WTC11 (cell line): ENCODE measurements at regions not wholly inside any gene's neighbourhood (a gene's known extent, or its start where the extent isn't known, plus 50 kb on each side); places are given as distances from the start of the nearest gene placed in this dataset.
"Not testable (repeated sequence)": the region's sequence is repeated elsewhere in the genome, so short reads cannot be mapped to it uniquely, and the experiment has no call there.

ENCODE experiments used
- ATAC-seq: fragments of 200-7000 bp; cut with Tn5 transposase; 2 replicates; pipeline ENCODE4 v1.10.0; 2021; ENCODE audit warnings: mild to moderate bottlenecking, moderate library complexity
- CTCF ChIA-PET: fragments of 300-600 bp; sonication (Branson Sonifier 250); formaldehyde crosslinking; loops from one replicate; lab custom pipeline; 2021; ENCODE audit warnings: antibody characterized with exemption; lab: Charles Lee
- POLR2A ChIA-PET: fragments of 350-600 bp; sonication (Branson Sonifier 250); formaldehyde crosslinking; loops from one replicate; lab custom pipeline; 2021; ENCODE audit warnings: antibody characterized with exemption; lab: Charles Lee
- DNase-seq: peaks from one replicate; pipeline ENCODE4 v3.0.0; 2021; ENCODE audit warnings: low spot score
- H3K27ac Mint-ChIP-seq: 2 replicates; pipeline ENCODE4 v1.8.0; 2021; ENCODE audit warnings: mixed read lengths
- H3K27me3 Mint-ChIP-seq: 2 replicates; pipeline ENCODE4 v1.8.0; 2021; ENCODE audit warnings: low read depth, mild to moderate bottlenecking, moderate library complexity, mixed read lengths
- H3K36me3 Mint-ChIP-seq: 2 replicates; pipeline ENCODE4 v1.8.0; 2021; ENCODE audit warnings: mixed read lengths
- H3K4me1 Mint-ChIP-seq: 2 replicates; pipeline ENCODE4 v1.8.0; 2022; ENCODE audit warnings: mixed read lengths
- H3K4me3 Mint-ChIP-seq: 2 replicates; pipeline ENCODE4 v1.8.0; 2021; ENCODE audit warnings: mild to moderate bottlenecking, moderate library complexity, mixed read lengths
- H3K9me3 Mint-ChIP-seq: 2 replicates; pipeline ENCODE4 v1.8.0; 2021; ENCODE audit warnings: mixed read lengths
- AFF4 ChIP-seq: sonication (generic); formaldehyde crosslinking; IDR thresholded peaks from 2 replicates; pipeline ENCODE4 v1.8.1; 2023; ENCODE audit warnings: mild to moderate bottlenecking, missing genetic modification reagents, borderline replicate concordance
- CBFB ChIP-seq: sonication (generic); formaldehyde crosslinking; IDR thresholded peaks from 2 replicates; pipeline ENCODE4 v1.8.1; 2022; ENCODE audit warnings: mild to moderate bottlenecking, low read depth, missing genetic modification reagents
- CDX4 ChIP-seq: fragments of 250-450 bp; sonication (Bioruptor Pico); IDR thresholded peaks from 2 replicates; pipeline ENCODE4 v1.9.0; 2021; ENCODE audit warnings: moderate library complexity, mild to moderate bottlenecking, inconsistent platforms, borderline replicate concordance
- E2F4 ChIP-seq: sonication (generic); formaldehyde crosslinking; IDR thresholded peaks from 2 replicates; pipeline ENCODE4 v1.8.1; 2022; ENCODE audit warnings: low read depth, mild to moderate bottlenecking, moderate library complexity, missing genetic modification reagents, borderline replicate concordance
- ETV6 ChIP-seq: sonication (generic); formaldehyde crosslinking; IDR thresholded peaks from 2 replicates; pipeline ENCODE4 v1.8.1; 2022; ENCODE audit warnings: mild to moderate bottlenecking, missing genetic modification reagents
- GRHL2 ChIP-seq: fragments of 250-450 bp; sonication (Bioruptor Pico); IDR thresholded peaks from 2 replicates; pipeline ENCODE4 v1.8.0; 2022; ENCODE audit warnings: mild to moderate bottlenecking, moderate library complexity; ENCODE audit not compliant: insufficient replicate concordance, severe bottlenecking
- NFE2L1 ChIP-seq: sonication (generic); formaldehyde crosslinking; IDR thresholded peaks from 2 replicates; pipeline ENCODE4 v1.8.1; 2023; ENCODE audit warnings: missing genetic modification reagents
- PREB ChIP-seq: sonication (generic); formaldehyde crosslinking; IDR thresholded peaks from 2 replicates; pipeline ENCODE4 v1.8.1; 2022; ENCODE audit warnings: mild to moderate bottlenecking, missing genetic modification reagents, moderate library complexity, borderline replicate concordance
- USF2 ChIP-seq: sonication (generic); formaldehyde crosslinking; IDR thresholded peaks from 2 replicates; pipeline ENCODE4 v1.8.1; 2023; ENCODE audit warnings: mild to moderate bottlenecking, missing genetic modification reagents, moderate library complexity
- ZNF263 ChIP-seq: sonication (generic); formaldehyde crosslinking; IDR thresholded peaks from 2 replicates; pipeline ENCODE4 v1.8.1; 2022; ENCODE audit warnings: low read depth, mild to moderate bottlenecking, moderate library complexity, missing genetic modification reagents
- ZNF396 ChIP-seq: fragments of 250-450 bp; sonication (Bioruptor Pico); IDR thresholded peaks from 2 replicates; pipeline ENCODE4 v1.8.0; 2021; ENCODE audit warnings: mild to moderate bottlenecking, moderate library complexity, borderline replicate concordance

GRCh38 chr11:82507288-82507687 lies 226.4 kb downstream of the FAM181B start:
- Mint-ChIP-seq H3K27me3 (no peaks in the 10 kb centered on the region), H3K27ac (no peak overlapping the region), H3K4me3 (no peak overlapping the region), H3K36me3 (no peaks in the 10 kb centered on the region), H3K4me1 (peaks cover 11% of the 10 kb centered on the region), H3K9me3 (no peaks in the 10 kb centered on the region)
- no peak for DNase-seq
- ChIA-PET POLR2A (no interaction called here), CTCF (no interaction called here)
- no peak for ATAC-seq
- TF ChIP-seq ETV6 (CRISPR knock-in tag) (no peak), PREB (no peak), AFF4 (CRISPR knock-in tag) (no peak), CDX4 (CRISPR knock-in tag) (no peak), CBFB (CRISPR knock-in tag) (no peak), ZNF263 (CRISPR knock-in tag) (no peak), USF2 (CRISPR knock-in tag) (no peak), ZNF396 (CRISPR knock-in tag) (no peak), E2F4 (CRISPR knock-in tag) (no peak), GRHL2 (CRISPR knock-in tag) (no peak)

- ATAC-seq (peak; percentile 98), DNase-seq (no peak)
- H3K36me3 Mint-ChIP-seq: no peaks in the 10 kb centered on the region
- POLR2A ChIA-PET: no interaction called here
- H3K27me3 Mint-ChIP-seq: no peaks in the 10 kb centered on the region
- no peak for TF ChIP-seq NFE2L1 (CRISPR knock-in tag)
- no peak overlapping the region for H3K4me3 Mint-ChIP-seq
- peaks cover 11% of the 10 kb centered on the region for H3K4me1 Mint-ChIP-seq
- H3K9me3 Mint-ChIP-seq: peaks cover 7% of the 10 kb centered on the region; the same call in 1 of the 2 replicates
- no peak overlapping the region for H3K27ac Mint-ChIP-seq
- CTCF ChIA-PET: interaction anchor here (0.7 to 3.1 kb wide), 2 partner anchors 10 to 191 kb away, joined by 3 to 11 read pairs; no protein-coding TSS in a partner anchor
Measured at GRCh38 chr11:82505379-82505778, 228.3 kb downstream of the FAM181B start.

- ATAC-seq, H3K27me3 Mint-ChIP-seq, DNase-seq, POLR2A ChIA-PET, H3K9me3 Mint-ChIP-seq, H3K4me3 Mint-ChIP-seq, H3K36me3 Mint-ChIP-seq, H3K4me1 Mint-ChIP-seq, H3K27ac Mint-ChIP-seq: not testable (repeated sequence)
- CTCF ChIA-PET: interaction anchor here (1.3 kb wide), 1 partner anchor 194 kb away, joined by 3 read pairs; no protein-coding TSS in a partner anchor
Measured at GRCh38 chr11:82501174-82501573, 232.5 kb downstream of the FAM181B start.
